ENCODE measurements at regions not wholly inside any gene's neighbourhood (a gene's known extent, or its start where the extent isn't known, plus 50 kb on each side); places are given as distances from the start of the nearest gene placed in this dataset.

DNA sequence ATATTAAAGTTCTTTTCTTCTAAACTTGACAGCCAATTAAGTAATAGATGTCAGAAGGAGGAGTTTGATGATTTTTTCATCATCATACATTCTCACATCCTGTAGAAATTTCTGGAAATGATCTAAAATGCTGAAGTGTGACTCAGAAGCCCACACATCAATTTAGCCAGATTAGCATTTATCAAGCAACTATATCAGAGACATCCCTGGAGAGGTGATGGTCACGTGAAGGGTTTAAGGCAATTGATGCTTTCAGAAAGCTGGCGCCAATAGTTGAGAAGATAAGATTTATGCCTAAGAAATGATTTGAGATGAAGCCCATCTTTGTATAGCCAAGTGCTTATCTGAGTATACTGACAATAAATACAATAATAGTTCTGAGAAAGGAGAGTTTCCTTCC lies 162.9 kb upstream of the RORB start:
- Histone ChIP-seq H2AFZ (ENCODE audit: low read depth, low read length) (no peak overlapping the region), H3K9me1 (replicated peaks; ENCODE audit: control insufficient read depth, extremely low read depth, insufficient read depth, low read length) (no peaks in the 10 kb centered on the region), H3K9me3 (replicated peaks; ENCODE audit: control insufficient read depth, insufficient read depth, low read length) (no peaks in the 10 kb centered on the region), H3K79me2 (ENCODE audit: control insufficient read depth, insufficient read depth, low read length) (no peaks in the 10 kb centered on the region), H3K4me2 (ENCODE audit: insufficient read depth, low read length) (no peak overlapping the region), H3K4me1 (ENCODE audit: control insufficient read depth, extremely low read depth, insufficient read depth, low read length) (no peaks in the 10 kb centered on the region), H3K36me3 (ENCODE audit: control insufficient read depth in 2 of 2, extremely low read depth in 1 of 2, insufficient read depth in 2 of 2, low read length in 2 of 2) (no peaks in the 10 kb centered on the region), H3K4me3 (replicated peaks in 1 of 3; ENCODE audit: insufficient read depth in 1 of 3, low read depth in 1 of 3, low read length in 3 of 3) (no peak overlapping the region), H4K20me1 (replicated peaks; ENCODE audit: control insufficient read depth, extremely low read depth, insufficient read depth, low read length) (no peaks in the 10 kb centered on the region), H3K27ac (ENCODE audit: insufficient read depth, low read depth, low read length) (no peak overlapping the region), H3K27me3 (ENCODE audit: control insufficient read depth in 2 of 2, insufficient read depth in 2 of 2, low read length in 2 of 2) (no peaks in the 10 kb centered on the region), H3K9ac (replicated peaks; ENCODE audit: extremely low read depth, insufficient read depth, low read length) (no peak overlapping the region)
- FAIRE-seq (no peak), DNase-seq (ENCODE audit: low read depth, low spot score) (no peak)
- no peak for TF ChIP-seq POLR2AphosphoS5 (IDR thresholded peaks at IDR 0.05; ENCODE audit: insufficient read depth, low read depth, low read length)
- no peak for TF ChIP-seq FOS (IDR thresholded peaks at IDR 0.05; ENCODE audit: borderline replicate concordance, insufficient read depth, low read length)
- TF ChIP-seq GATA2 (IDR thresholded peaks at IDR 0.05; ENCODE audit: insufficient read depth, insufficient read length, low read depth, low read length): no peak
- TF ChIP-seq MYC (IDR thresholded peaks at IDR 0.05; ENCODE audit: low read depth, low read length): no peak
- no peak for TF ChIP-seq JUN (IDR thresholded peaks at IDR 0.05; ENCODE audit: borderline replicate concordance, insufficient read depth, insufficient read length, low read depth)
- no peak for TF ChIP-seq CTCF (IDR thresholded peaks at IDR 0.05; ENCODE audit: extremely low read depth in 1 of 2, insufficient read depth in 1 of 2, low read depth in 1 of 2, low read length in 2 of 2)
- TF ChIP-seq EZH2 (IDR thresholded peaks at IDR 0.05; ENCODE audit: borderline replicate concordance, low read depth, low read length, severe bottlenecking): no peak
- no peak for TF ChIP-seq POLR2A (IDR thresholded peaks at IDR 0.05; ENCODE audit: low read depth, low read length)
- TF ChIP-seq, protein P1, sequence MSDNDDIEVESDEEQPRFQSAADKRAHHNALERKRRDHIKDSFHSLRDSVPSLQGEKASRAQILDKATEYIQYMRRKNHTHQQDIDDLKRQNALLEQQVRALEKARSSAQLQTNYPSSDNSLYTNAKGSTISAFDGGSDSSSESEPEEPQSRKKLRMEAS (IDR thresholded peaks at IDR 0.05; ENCODE audit: insufficient read depth, insufficient read length): no peak
- POLR2A ChIA-PET: no interaction called here
- dilution Hi-C loops (cut with MboI; ENCODE audit: extremely low pct_ligation_motif_present, low sequenced_read_pairs): no loop called here
- CTCF ChIA-PET: no interaction called here
- no TSS peak for BruUV-seq (replicated peaks)
- intact Hi-C loops (cut with micrococcal nuclease): no loop called here

Data from endothelial cell of umbilical vein (primary cell).